GM12873 (cell line): ENCODE measurements at regions not wholly inside any gene's neighbourhood (a gene's known extent, or its start where the extent isn't known, plus 50 kb on each side); places are given as distances from the start of the nearest gene placed in this dataset.

Experiments used
- TF ChIP-seq, protein P1 (sequence below): IDR thresholded peaks from 2 replicates; pipeline ENCODE4 v1.5.1; 2012; ENCODE audit warnings: low read depth, mild to moderate bottlenecking, moderate library complexity, low read length, control low read depth; ENCODE audit not compliant: insufficient read depth; ENCODE audit errors: missing control alignments

DNA sequence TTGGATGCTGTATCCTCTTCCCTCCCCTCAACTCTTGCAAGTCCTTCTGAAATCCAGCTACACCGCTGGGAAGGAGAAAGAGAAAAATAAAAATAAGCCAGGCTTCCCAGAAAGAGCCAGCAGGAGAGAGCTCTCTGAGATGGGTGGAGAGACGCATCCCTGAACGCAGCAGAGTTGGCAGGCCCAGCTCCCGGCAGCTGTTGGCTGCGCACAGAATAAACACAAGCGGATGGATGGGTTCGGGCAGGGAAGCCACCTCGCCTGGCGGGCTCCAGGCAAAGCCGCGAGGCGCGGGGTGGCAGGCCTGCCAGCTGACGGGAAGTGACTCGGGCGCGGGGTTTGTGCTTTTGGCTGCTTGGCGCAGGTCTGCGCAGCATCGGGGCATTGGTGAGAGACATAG lies 537.7 kb downstream of the MIAT start:
- TF ChIP-seq, protein P1, sequence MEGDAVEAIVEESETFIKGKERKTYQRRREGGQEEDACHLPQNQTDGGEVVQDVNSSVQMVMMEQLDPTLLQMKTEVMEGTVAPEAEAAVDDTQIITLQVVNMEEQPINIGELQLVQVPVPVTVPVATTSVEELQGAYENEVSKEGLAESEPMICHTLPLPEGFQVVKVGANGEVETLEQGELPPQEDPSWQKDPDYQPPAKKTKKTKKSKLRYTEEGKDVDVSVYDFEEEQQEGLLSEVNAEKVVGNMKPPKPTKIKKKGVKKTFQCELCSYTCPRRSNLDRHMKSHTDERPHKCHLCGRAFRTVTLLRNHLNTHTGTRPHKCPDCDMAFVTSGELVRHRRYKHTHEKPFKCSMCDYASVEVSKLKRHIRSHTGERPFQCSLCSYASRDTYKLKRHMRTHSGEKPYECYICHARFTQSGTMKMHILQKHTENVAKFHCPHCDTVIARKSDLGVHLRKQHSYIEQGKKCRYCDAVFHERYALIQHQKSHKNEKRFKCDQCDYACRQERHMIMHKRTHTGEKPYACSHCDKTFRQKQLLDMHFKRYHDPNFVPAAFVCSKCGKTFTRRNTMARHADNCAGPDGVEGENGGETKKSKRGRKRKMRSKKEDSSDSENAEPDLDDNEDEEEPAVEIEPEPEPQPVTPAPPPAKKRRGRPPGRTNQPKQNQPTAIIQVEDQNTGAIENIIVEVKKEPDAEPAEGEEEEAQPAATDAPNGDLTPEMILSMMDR = no peak

DNA sequence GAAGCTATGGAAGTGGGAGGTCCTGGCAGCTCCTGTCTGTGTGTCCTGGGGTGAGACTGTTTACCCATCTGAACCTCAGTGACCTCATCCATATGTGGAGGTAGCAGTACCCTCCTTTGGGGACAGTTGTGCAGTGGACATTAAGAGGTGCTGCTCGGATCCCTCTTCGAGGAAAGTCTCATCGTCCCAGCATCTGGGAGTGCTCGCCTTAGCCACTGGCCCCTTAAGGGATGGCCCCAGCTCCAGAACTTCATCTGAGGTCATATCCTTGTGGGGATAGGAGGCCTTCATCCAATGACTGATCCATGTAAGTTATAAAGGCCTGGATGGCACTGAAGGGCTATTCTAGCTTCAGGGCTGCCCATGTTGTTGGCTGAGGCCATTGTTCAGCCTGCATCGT lies 538.1 kb downstream of the MIAT start:
- TF ChIP-seq, protein P1 = no peak

DNA sequence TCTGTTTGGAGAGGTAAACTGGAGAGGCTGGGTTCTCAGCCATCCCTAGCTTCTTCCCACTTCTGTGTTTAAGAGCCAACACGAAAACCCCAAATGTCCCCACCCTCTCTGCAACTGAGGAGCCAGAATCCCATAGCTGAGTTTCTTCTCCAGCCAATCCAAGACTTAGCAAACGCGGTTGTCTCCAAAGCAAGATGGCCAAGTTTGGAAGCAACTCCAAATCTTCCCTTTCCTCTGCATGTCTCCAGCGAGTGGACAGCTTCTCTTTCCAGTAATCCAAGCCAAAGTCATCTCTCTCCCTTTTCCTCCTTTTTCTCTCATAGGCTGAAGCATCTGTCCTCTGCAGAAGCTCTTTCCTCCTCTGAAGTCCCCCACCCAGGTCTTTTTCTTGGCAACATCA lies 539.2 kb downstream of the MIAT start:
- TF ChIP-seq, protein P1 = no peak

DNA sequence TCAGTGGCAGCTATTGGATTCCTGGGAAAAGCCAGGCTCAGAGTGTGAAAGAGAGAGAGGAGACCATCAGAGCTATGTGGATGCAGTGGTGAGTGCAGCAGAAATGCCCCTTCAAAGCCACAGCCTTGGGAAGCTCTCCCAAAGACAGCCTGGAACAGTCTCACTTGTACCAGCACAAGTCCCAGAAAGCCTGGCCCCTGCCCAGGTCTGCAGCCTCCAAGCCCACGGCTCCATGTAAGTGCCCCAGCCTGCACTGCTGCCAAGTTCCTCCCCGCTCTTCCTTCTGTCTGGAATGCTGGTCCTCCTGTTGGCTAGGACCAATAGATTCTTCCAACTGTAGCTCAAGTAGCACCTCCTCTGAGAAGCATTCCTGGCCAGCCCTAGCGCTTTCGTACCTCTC lies 539.7 kb downstream of the MIAT start:
- TF ChIP-seq, protein P1 = no peak

DNA sequence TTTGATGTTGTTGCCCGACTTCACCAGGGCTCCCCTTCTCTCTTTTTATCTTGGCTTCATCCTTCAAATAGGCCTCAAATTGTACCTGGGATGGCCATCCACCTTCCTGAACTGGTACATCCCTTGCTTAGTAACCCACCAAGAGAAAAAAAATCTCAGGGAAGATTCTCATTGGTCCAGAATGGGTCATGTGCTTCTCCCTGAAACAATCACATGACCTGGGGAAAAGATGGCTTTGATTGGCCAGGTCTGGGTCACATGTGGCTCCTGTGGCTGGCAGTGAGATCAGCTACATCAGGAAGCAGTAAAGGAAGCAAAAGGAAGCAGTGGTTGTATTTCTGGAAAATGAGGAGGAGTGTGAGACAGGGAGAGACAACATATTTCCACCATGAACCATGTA lies 540.2 kb downstream of the MIAT start:
- TF ChIP-seq, protein P1 = no peak

DNA sequence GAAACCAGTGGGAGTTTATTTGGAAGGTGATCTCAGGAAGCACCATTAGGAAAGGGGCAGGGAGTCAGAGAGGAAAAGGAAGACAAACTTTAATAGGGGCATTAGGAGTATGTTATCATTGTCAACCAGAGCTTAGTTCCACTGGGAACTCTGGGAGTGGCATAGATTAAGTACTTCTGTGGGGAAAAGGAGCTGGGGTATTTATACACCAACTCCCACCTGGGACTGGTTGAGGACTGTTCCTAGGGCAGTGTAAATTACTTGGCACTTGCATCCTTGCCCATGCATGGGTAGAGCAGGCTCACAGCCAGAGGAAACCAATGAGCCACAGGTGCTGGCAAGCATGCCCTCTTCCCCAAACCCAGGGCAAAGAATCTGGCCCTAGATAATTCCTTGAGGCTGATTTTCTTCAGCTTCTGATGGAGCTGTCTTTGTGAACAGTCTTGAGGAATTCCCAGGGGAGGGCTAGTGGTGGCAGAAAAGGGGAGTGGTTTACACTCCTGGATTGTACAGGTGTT lies 541.2 kb downstream of the MIAT start:
- TF ChIP-seq, protein P1 = no peak

DNA sequence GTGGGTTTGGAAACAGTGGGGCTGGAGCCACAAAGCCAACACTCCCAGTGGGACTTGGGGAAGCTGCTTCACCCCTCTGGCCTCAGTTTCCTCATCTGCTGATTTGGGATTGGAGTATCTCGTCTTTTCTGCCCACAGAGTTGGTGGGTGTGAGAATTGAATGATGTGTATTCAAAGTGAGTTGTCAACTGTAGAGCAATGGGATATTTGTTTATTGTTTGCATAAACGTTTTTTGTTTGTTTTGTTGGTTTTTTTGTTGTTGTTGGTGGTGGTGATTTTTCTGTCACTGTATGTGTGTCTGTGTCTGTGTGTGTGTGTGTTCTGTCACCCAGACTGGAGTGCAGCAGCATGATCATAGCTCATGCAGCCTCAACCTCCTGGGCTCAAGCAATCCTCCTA lies 542.0 kb downstream of the MIAT start:
- TF ChIP-seq, protein P1 = no peak
